HG03442 (cell line): ENCODE measurements at regions not wholly inside any gene's neighbourhood (a gene's known extent, or its start where the extent isn't known, plus 50 kb on each side); places are given as distances from the start of the nearest gene placed in this dataset.
A peak's percentile ranks its signal among the peaks of the same experiment; 100 is the strongest.

ENCODE experiments used
- ATAC-seq: cut with Tn5 transposase; IDR thresholded peaks from one replicate; pipeline ENCODE4 v1.9.1; 2021; ENCODE audit warnings: mild to moderate bottlenecking, moderate library complexity; ENCODE audit not compliant: unreplicated experiment

DNA sequence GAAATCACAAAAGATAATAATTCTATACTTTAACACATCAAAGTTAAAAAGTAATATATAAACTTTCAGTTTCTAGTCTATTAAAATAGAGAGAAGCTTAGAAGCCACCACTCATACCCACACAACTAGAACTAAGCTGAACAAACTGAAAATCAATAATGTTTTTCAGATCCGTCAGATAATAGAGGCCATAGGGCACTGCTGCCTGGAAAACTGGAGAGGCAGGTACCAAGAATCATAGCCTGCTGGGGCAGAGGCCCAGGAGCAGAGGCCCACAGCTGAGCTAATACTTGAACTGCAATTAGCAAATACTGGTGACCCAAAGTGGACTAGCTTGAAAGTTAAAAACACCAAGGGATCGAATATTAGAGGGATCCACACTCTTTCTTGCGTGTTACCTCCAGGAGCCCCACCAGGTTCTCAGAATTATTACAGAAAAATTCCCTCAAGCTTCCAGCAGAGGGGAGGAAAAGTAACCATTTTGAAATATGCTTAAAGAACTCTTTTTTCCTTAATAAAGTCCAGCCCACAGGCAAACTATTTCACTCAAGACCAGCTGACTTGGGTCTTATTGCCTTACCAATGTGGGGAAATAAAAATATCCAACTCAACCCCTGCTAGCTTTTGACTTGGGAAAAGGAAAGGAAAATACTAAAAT lies 774.1 kb upstream of the IGFBP3 start:
- ATAC-seq = no peak

DNA sequence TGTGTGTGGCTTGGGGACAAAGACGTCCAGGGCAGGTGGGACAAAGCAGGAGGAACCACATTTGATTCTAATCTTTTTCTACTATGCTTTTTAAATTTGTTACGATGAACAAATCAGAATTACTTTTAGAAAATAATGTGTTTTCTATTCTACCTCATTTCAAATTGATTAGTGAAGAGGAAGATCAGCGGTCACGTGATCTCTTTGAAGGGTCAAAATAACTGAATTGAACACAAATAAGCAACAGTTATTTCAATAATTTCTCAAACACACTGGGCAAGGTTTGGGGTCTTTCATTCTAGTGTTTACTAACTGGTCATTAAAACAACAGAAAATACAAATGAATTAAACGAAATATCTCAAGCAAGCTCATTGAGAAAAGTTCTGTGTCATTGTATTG lies 773.0 kb upstream of the IGFBP3 start:
- no peak for ATAC-seq

DNA sequence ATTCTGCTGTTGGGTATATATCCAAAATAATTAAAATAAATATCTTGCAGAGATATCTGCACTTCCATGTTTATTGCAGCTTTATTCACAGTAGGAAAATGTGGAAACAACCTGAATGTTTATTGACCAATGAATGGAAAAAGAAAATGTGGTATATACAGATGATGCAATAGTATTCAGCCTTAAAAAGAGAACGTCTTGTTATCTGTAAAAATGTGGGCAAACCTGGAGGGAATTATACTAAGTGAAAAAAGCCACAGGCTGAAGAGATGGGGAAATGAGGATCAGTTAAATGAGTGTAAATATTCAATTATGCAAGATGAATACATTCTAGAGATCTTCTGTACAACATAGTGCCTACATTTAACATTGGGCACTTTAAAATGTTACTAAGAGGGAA lies 766.1 kb upstream of the IGFBP3 start:
- no peak for ATAC-seq

DNA sequence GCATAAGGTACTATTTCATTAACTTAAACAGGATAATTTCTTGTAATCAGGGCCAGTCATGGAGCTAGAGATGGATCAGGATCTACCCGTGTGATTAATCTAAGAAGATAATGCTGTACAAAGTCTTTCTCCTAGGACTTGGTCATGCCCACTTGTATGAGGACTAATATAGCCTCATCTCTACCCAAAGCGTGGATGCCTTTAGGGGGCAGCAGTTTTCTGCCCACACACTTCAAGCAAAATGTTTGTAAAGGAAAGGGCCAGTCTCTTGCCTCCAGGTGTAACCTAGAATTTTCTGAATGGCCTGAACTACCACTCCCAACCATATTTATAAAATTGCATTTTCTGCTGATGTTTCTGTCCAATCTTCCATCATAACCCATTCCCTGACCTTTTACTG lies 764.0 kb upstream of the IGFBP3 start:
- ATAC-seq = no peak

DNA sequence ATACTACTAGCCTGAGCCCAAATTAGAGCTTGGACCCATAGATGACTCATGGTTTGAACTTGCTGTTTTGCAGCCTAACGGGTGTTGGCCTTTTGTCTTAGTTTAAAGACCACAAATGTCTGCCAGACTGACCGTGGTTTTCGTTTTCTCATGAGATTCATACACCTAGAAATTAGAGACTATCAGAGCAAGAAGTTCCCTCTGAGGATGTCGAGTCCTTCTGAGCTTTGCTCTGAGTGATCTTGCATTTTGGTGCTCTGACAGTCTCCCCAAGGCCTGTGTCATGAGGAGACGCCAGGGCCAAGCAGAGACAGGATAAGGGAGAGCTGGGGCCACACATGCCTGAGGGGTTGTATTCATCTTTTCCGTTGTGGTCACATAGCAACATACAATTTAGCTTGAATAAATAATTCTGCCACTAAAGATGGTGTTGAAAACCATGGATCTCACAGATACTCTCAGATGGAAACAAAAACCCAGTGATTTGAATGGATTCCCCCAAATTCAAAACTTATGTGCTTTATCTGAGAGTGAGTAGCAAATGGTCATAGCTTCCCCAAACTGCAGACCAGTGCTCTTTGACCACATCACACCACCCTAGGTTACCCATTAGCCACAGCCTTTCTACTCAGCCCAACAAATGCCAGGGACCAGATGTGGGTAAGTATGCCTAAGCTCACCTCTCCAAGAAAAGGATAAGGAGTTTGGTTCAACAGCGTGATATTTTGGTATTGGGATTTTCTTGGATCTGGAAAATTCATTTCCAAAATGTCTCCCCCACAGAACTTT lies 762.0 kb upstream of the IGFBP3 start:
- no peak for ATAC-seq

DNA sequence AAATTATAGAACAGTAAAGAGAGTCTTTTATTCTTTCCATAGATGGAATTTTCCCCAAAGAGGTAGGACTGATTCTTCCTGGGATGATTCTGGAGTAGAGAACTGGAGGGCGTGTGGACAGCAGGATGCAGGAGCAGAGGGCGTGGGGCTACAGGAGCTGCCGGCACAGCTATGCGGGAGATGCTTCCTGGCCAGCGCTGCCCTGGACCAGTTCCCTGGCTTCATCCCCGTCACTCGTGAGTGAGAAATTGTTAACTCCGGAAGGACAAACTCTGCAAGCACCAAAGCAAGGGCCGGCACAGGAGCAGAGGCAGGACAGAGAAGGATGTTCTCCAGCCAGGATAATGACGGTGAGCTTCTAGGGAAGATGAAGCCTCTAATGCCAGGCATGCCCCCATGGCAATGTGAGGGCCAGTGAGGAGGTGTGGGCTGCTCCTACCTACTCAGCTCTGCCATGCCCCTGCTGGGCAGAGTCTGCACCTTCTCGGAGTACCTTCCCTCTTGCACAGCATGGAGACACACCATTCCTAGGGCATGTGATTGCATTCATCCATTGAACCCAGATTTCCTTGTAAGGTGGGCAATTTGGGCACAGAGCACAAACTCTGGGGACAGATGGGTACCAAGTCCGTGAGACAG lies 760.9 kb upstream of the IGFBP3 start:
- no peak for ATAC-seq

DNA sequence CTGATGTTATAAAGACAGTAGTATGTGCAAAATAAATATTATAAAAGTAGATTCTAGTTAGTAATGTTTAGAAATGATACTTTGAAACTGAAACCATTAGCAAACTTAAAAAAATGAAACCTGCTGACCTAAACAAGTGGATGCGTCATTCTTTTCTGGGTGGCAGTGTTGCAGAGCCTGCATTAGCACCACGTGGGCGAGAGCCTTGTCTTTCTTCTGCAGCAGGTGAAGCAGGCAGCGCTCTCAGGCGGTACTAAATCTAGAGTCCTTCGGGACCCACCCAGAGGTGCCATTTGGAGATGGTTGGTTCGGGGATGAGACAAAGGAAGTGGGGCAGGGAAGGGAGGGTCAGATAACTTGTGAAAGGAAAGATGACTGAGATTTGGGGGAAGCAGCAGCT lies 759.1 kb upstream of the IGFBP3 start:
- ATAC-seq = peak; percentile 62

DNA sequence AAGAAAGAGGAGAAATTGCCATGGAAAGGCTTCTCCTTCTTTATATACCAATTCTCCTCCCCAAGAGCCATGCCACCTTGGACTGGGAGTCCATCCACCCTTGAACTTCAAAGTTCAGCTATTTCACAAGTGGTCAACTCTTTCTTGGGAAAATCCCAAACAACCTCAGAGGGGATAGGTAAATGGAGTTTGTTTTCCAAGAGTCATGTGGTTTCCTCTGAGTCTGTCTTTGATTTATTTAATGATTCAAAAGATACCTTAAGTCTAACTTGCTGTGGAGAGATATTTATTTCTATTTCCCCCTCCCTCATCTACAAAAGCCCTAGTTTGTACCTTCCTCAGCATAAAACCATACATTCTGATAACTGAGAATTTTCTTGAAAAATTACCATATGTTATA lies 758.6 kb upstream of the IGFBP3 start:
- ATAC-seq = no peak

DNA sequence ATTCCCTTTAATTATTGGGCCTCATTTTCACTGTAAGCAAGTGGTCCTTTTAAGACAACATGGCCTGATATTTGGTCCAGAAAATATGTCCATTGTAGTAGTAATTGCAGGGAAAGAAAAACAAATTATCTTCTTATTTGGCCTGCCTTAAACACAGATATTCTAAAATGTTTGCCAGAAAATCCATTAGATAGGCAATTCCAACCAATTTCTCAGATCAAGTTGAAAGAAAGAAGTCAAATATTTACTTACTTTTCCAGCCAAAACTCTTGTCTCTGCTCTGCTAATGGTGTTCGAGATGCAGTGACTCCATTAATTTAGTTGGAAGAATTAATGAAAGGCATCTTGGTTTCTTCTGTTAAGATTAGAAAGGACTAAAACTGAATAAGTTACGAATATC lies 757.3 kb upstream of the IGFBP3 start:
- ATAC-seq = no peak

DNA sequence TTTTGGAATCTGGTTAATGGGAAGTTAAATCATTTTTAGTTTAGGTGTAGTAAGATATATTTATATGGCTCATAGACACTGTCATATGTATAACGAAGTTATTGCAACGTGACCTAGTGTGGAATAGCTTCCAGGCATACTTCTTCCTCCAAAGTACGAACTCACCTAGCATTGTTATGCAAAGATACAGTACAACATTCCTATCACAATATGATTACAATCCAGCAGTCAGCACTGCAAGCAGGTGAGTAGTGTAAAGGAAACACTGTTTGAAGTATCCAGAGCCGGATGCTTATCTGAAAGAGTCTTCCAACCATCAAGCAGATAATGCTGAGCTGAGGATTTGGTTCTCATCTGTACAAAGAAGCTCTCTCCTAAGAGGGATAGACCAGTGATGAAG lies 754.4 kb upstream of the IGFBP3 start:
- no peak for ATAC-seq

DNA sequence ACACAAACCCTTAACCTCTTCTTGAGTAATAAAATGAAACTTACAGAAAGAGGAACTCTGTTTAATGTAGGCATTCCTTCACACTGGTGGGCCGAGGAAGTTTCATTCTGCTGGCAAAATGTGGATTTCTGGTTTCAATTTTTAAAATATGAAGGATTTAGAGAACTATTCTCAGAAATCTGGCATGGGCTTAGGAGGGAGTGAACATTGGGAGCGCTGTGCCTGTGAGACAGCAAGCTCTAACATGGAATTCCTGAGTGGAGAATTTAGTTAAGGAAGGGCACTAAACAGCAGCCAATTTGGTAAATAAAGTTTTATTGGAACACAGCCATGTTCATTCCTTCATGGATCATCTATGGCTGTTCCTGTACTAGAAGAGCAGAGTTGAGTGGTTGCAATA lies 751.8 kb upstream of the IGFBP3 start:
- ATAC-seq = no peak

DNA sequence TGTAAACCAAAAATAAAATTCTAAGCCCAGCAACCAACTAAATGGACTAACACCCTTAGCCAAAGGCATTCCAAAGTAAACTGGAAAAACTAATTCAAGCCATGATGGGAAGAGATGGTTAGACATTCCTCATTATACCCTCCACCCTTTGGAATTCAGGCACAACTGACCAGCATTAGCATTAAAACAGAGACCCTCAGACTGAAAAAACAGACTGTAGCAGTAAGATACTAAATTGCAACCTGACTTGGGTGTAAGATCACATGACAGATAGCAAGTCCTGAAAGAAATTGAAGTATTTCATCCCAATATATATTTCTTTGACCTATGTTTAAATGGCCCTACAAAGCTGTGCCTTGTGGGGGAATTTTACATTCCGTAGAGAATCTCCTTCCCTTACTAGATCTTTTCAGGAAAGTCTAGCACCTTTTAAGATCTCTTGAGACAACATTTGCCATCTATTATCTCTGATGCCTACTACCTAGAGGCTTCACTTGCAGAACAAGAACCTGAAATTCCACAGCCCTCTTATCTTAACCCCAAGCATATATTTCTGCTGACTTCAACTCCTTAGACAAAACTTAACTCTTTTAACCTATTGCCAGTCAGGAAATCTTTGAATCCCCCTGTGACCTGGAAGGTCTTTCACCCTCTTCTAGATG lies 750.2 kb upstream of the IGFBP3 start:
- ATAC-seq = no peak

DNA sequence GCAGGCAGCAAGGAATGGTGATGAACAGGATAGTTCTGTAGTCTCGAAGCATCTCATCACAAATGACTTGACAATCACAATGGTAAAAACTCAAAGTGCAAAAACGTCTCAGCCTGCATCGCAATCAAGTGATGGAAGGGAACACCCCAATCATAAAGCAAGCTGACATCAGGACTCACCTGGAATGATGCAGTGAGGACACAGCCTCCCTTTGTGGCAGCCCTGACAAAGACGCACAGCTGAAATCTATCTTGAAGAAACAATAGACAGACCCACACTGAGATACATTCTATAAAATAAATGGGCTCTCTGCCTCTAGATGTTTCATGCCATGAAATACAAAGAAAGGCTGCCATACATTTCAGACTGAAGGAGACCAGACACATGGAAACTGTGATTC lies 748.0 kb upstream of the IGFBP3 start:
- ATAC-seq = no peak

DNA sequence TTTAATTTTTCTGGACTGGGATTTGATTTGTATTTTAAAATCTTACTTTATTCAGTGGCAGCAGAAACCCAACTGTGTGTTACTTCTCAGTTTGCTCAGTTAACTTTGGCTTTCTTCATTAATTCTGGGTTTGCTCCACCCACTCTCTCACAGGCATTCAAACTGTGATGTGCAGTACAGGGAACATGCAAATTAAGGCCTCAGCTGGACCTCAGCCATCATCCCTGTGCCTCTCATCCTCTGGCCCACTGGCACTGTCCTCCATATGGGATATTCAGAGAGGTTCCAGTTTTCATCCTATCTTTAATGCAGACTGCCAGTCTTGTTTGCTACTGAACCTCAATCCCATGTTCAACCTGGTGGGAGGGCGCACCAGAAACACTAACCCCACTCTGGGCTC lies 743.4 kb upstream of the IGFBP3 start:
- no peak for ATAC-seq

DNA sequence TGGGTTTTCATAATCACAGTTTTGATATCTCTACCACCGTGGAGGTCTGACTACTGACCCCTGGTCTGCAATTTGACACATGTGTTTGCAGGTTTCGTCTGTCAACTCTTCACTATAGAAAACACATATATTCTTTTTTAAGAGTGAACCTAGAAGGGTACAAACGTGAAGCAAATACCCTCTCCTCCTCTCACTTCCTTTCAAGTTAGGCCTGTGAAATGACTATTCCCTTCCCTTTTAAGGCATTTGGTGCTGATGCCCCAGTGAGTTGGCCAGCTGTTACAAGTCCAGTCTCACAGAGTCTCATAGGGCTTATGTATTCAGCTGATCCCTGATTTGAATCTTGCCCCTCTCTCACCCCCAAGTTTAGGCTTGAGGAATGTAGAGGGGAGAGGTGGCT lies 742.0 kb upstream of the IGFBP3 start:
- ATAC-seq = no peak

DNA sequence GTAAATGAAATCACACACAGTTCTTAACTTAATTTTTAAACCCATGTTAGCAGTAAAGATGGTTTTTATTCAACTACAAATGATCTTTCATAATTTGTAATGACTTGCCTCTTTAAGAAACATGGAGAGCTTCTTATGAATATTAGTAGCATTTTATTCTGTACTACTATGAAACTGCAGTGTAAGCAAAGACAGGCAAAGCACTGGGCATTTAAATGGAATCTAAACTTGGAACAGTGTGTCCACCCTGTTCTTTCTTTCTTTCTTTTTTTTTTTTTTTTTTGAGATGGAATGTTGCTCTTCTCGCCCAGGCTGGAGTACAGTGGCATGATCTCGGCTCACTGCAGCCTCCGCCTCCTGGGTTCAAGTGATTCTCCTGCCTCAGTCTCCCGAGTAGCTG lies 740.4 kb upstream of the IGFBP3 start:
- ATAC-seq = no peak

DNA sequence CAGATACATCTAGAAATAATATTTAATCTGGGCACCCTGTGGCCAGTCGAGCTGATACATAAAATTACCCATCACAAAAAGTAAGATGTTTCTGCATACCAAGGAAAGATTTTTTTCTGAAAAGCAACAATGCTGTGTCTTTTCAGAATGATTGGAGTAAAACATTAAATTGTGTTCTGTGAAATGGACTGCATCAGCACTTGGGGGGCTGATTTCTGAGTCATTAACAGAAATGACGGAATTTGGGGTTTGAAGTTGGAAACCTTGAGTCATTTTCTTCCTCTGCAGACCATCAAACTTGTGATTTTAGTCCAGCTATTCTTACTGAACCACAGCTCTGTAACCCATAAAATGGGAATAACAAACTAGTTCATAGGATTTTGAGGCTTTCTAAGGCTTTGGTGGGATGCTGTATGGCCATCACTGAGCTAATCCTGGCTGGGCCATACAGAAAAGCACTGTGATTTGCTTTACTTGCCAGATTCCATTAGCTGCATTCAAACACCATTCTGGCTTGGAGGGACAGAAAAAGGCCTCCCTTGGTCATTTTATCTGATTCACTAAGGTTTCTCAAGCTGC lies 739.4 kb upstream of the IGFBP3 start:
- no peak for ATAC-seq

DNA sequence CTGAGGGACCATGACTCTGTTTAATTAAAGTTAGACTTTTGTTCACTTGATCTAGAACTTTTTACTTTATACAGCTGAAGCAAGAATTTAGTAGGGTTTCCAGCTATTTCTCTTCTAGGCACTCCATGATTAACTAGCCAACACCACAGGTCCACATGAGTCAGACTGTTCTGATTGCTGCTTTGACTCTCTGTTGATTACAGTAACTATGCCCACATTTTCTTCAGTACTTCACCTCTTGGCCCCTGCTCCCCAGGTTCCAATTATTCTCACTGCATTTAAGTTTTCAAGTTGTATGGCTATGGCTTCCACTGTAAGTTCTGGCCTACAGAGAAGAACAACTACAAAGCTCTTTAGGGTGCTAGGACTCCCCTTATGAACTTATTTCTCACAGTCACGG lies 737.2 kb upstream of the IGFBP3 start:
- ATAC-seq = no peak

DNA sequence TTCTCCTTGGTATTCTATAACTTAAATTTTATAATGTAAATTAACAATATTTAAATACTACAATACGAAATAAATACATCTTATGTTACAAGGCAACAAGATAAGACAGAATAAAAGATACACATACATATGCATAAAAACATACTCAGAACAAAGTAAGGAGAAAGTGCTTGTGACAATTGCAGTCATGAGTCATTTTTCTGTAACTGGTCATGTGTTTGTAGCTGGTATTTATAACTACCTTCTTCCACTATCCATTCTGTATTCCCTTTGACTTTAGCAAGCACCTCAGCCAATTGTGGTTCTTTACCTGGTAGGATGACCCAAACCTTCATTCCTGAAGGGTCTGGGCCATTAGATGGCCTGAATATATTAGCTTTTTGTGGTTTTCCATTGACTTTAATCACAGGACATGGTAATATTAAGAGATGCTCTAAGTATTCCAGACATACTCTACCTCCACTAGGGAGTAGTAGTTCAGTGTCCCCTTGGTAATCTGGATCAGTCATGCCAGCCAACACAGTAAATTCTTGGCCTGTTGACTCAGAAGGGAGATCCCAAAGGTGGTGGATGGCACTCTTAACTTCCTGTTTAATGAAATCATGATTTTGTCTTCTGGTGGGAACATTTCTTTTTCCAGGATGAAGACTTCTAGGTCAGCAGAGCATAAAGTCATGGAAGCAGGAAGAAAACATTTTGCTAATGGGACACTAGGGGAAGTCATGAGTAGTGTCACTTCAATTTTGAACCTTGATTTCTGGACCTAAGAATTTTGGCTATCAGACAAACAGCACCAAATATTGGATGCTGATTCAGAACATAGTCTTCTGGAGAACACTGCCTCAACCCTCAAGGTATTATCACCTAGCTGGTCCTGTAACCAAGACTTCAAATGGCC lies 733.7 kb upstream of the IGFBP3 start:
- ATAC-seq = no peak

DNA sequence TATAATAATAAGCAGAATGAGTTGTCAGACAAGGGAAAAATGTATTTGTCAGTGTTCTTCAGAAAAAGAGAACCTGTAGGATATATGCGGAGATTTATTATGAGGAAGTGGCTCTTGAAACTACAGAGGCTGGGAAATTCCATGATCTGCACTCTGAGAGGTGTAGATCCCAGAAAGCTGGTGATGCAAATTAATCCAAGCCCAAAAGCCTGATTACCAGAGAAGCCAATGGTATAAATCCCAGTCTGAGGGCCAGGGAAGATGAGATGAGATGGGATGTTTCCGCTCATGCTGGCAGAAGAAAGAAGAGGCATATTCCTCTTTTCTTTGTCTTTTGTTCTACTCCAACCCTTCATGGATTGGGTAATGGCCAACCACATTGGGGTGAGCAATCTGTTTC lies 732.8 kb upstream of the IGFBP3 start:
- no peak for ATAC-seq
